ENCODE measurements at regions not wholly inside any gene's neighbourhood (a gene's known extent, or its start where the extent isn't known, plus 50 kb on each side); places are given as distances from the start of the nearest gene placed in this dataset.

- no peak for TF ChIP-seq CTCF (IDR thresholded peaks at IDR 0.05)
- TF ChIP-seq POLR2A (IDR thresholded peaks at IDR 0.05), result no peak
Measured at GRCh38 chr21:39047046-39047445, 136.2 kb downstream of the PSMG1 start.

All from lower leg skin (tissue), 3 donors.